Hepatocyte (in vitro differentiated cells): ENCODE measurements at regions not wholly inside any gene's neighbourhood (a gene's known extent, or its start where the extent isn't known, plus 50 kb on each side); places are given as distances from the start of the nearest gene placed in this dataset.

Experiments
- DNase-seq: peaks from one replicate; pipeline ENCODE4 v3.0.0-alpha.2; 2016; ENCODE audit warnings: low spot score
- H2AFZ ChIP-seq: fragments of 200-600 bp; sonication (generic); 2 replicates; pipeline ENCODE4 v1.6.0; 2016; ENCODE audit warnings: antibody characterized with exemption, mild to moderate bottlenecking
- H3K27ac ChIP-seq: fragments of 200-600 bp; sonication (generic); 2 replicates; pipeline ENCODE4 v1.5.1; 2016; ENCODE audit warnings: mild to moderate bottlenecking
- H3K27me3 ChIP-seq: fragments of 200-600 bp; sonication (generic); 2 replicates; pipeline ENCODE4 v1.6.1; 2016
- H3K36me3 ChIP-seq: fragments of 200-600 bp; sonication (generic); replicated peaks from 2 replicates; pipeline ENCODE4 v1.5.1; 2016; ENCODE audit warnings: low read depth; ENCODE audit not compliant: insufficient read depth
- H3K4me1 ChIP-seq: fragments of 200-600 bp; sonication (generic); 2 replicates; pipeline ENCODE4 v1.5.1; 2016; ENCODE audit warnings: mild to moderate bottlenecking, moderate library complexity; ENCODE audit not compliant: insufficient read depth
- H3K4me2 ChIP-seq: fragments of 200-600 bp; sonication (generic); 2 replicates; pipeline ENCODE4 v1.6.0; 2016
- H3K4me3 ChIP-seq: fragments of 200-600 bp; sonication (generic); 2 replicates; pipeline ENCODE4 v1.5.1; 2016; ENCODE audit warnings: mild to moderate bottlenecking
- H3K79me2 ChIP-seq: fragments of 200-600 bp; sonication (generic); 2 replicates; pipeline ENCODE4 v1.6.0; 2017; ENCODE audit warnings: mild to moderate bottlenecking
- H3K9me2 ChIP-seq: fragments of 200-600 bp; sonication (generic); replicated peaks from 2 replicates; pipeline ENCODE4 v1.6.0; 2017; ENCODE audit warnings: mild to moderate bottlenecking; ENCODE audit not compliant: insufficient read depth
- H3K9me3 ChIP-seq: fragments of 200-600 bp; sonication (generic); 2 replicates; pipeline ENCODE4 v1.5.1; 2016; ENCODE audit warnings: low read depth, mild to moderate bottlenecking
- H4K20me1 ChIP-seq: fragments of 200-600 bp; sonication (generic); 2 replicates; pipeline ENCODE4 v1.6.0; 2016; ENCODE audit warnings: mild to moderate bottlenecking; ENCODE audit not compliant: insufficient read depth, poor library complexity, severe bottlenecking
- CTCF ChIP-seq: fragments of 200-600 bp; sonication (generic); IDR thresholded peaks from 2 replicates; pipeline ENCODE4 v1.5.1; 2016; ENCODE audit warnings: antibody characterized with exemption, mild to moderate bottlenecking; ENCODE audit not compliant: poor library complexity
- EZH2 ChIP-seq: fragments of 200-600 bp; sonication (generic); IDR thresholded peaks from 2 replicates; pipeline ENCODE4 v1.6.1; 2016; ENCODE audit warnings: antibody characterized with exemption, mild to moderate bottlenecking, borderline replicate concordance
- EZH2phosphoT487 ChIP-seq: fragments of 200-600 bp; sonication (generic); IDR thresholded peaks from one replicate; pipeline ENCODE4 v1.6.1; 2018; ENCODE audit warnings: antibody characterized with exemption, mild to moderate bottlenecking, low read depth, moderate library complexity; ENCODE audit not compliant: unreplicated experiment, severe bottlenecking
- whole genome bisulfite sequencing: methylation state at CpG from one replicate; pipeline ENCODE4 v1.1.6; 2016; ENCODE audit warnings: low lambda C conversion rate; ENCODE audit errors: missing lambda C conversion rate; 5-methylcytosine and 5-hydroxymethylcytosine counted together

DNA sequence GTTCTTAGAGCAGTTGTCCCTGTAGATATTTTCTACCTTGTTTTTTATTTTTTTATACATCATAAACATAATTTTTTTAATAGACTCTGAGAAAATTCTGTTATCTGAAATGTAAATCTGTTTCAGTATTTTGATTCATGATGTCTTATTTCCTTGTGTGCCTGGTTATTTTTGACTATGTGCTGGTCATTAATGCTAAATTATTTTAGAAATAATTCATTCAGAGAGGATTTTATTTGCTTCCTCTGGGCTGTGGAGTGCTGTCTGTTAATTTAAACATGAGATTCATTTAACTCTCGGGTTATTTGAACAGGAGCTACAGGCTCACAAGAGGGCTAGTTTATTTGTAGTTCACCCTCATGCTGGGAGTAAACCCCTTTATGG lies 124.3 kb upstream of the PITX1 start:
- Histone ChIP-seq H4K20me1 (no peaks in the 10 kb centered on the region), H3K4me1 (no peaks in the 10 kb centered on the region), H3K4me3 (no peak overlapping the region), H3K9me2 (no peaks in the 10 kb centered on the region), H3K9me3 (no peaks in the 10 kb centered on the region), H3K36me3 (no peaks in the 10 kb centered on the region), H3K27ac (no peak overlapping the region), H3K79me2 (no peaks in the 10 kb centered on the region), H3K4me2 (no peak overlapping the region), H3K27me3 (no peaks in the 10 kb centered on the region), H2AFZ (no peak overlapping the region)
- TF ChIP-seq EZH2phosphoT487 (no peak), EZH2 (no peak), CTCF (no peak)
- WGBS: 73% methylated on average over 1 of the region's 1 CpG
- DNase-seq: no peak

- H3K9me2 ChIP-seq: no peaks in the 10 kb centered on the region
- H3K9me3 ChIP-seq: no peaks in the 10 kb centered on the region
- H2AFZ ChIP-seq: no peak overlapping the region
- DNase-seq: no peak
- H3K4me1 ChIP-seq: no peaks in the 10 kb centered on the region
- 94% methylated on average over 6 of the region's 6 CpGs for WGBS
- TF ChIP-seq CTCF (no peak), EZH2 (no peak), EZH2phosphoT487 (no peak)
- no peak overlapping the region for H3K4me2 ChIP-seq
- no peaks in the 10 kb centered on the region for H4K20me1 ChIP-seq
- H3K36me3 ChIP-seq: no peaks in the 10 kb centered on the region
- no peaks in the 10 kb centered on the region for H3K27me3 ChIP-seq
- no peak overlapping the region for H3K27ac ChIP-seq
- H3K4me3 ChIP-seq: no peak overlapping the region
- H3K79me2 ChIP-seq: no peaks in the 10 kb centered on the region
These were observed 123.6 kb upstream of the PITX1 start for GRCh38 chr5:135157421-135158313.

GRCh38 chr5:135156715-135157404 lies 122.8 kb upstream of the PITX1 start:
- no peak for TF ChIP-seq EZH2
- TF ChIP-seq EZH2phosphoT487: no peak
- TF ChIP-seq CTCF: no peak
- no peaks in the 10 kb centered on the region for H3K4me1 ChIP-seq
- no peaks in the 10 kb centered on the region for H4K20me1 ChIP-seq
- 86% methylated on average over 11 of the region's 11 CpGs for WGBS
- DNase-seq: no peak
- H2AFZ ChIP-seq: no peak overlapping the region
- H3K27ac ChIP-seq: no peak overlapping the region
- H3K4me3 ChIP-seq: no peak overlapping the region
- H3K9me3 ChIP-seq: no peaks in the 10 kb centered on the region
- no peaks in the 10 kb centered on the region for H3K9me2 ChIP-seq
- no peaks in the 10 kb centered on the region for H3K27me3 ChIP-seq
- H3K4me2 ChIP-seq: no peak overlapping the region
- H3K79me2 ChIP-seq: no peaks in the 10 kb centered on the region
- H3K36me3 ChIP-seq: no peaks in the 10 kb centered on the region
